Forelimb muscle (tissue), 1 donor: ENCODE measurements at regions not wholly inside any gene's neighbourhood (a gene's known extent, or its start where the extent isn't known, plus 50 kb on each side); places are given as distances from the start of the nearest gene placed in this dataset.
"Not testable (repeated sequence)": the region's sequence is repeated elsewhere in the genome, so short reads cannot be mapped to it uniquely, and the experiment has no call there.

Experiments used
- DNase-seq: peaks from one replicate; pipeline ENCODE4 v3.0.0-alpha.2; 2013; ENCODE audit warnings: low read depth

DNA sequence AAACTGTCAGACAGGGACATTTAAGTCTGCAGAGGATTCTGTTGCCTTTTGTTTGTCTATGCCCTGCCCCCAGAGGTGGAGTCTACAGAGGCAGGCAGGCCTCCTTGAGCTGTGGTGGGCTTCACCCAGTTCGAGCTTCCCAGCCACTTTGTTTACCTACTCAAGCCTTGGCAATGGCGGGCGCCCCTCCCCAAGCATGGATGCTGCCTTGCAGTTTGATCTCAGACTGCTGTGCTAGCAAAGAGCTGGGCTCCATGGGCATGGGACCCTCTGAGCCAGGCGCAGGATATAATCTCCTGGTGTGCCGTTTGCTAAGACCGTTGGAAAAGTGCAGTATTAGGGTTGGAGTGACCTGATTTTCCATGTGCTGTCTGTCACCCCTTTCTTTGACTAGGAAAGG lies 734.9 kb downstream of the TENT5A start:
- not testable (repeated sequence) for DNase-seq

DNA sequence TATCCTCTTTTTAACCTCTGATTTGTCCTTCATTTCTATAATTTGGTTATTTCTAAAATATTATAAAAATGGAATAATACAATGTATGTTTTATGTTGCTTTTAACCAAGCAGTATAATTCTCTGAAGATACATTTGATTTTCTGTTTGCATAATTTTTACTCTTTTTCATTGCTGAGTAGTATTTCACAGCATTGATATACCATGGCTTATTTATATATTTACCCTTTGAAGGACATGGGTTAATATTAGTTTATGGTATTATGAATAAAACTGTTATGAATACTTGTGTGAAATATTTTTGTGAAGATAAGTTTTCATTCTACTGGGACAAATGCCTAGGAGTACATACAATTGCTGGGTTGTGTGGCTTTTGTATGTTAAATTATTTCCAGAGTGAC lies 748.6 kb downstream of the TENT5A start:
- no peak for DNase-seq

DNA sequence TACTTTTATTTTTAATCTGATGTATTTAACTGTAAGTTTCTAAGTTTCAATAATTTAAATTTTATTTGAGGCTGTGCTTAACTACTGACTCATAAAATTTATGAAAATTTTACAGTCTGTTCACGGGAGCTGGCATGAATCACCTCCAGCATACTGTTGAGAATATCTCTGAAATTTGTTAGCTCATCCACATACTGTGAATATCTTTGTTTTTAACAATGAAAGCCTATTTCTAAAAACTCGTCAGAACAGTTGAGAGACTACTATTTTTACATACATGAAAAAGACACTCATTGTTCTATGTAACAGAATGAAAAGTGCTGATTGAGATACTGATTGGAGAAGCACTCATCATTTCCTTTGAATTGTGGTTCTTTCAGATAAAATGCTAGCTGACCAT lies 749.3 kb downstream of the TENT5A start:
- no peak for DNase-seq

DNA sequence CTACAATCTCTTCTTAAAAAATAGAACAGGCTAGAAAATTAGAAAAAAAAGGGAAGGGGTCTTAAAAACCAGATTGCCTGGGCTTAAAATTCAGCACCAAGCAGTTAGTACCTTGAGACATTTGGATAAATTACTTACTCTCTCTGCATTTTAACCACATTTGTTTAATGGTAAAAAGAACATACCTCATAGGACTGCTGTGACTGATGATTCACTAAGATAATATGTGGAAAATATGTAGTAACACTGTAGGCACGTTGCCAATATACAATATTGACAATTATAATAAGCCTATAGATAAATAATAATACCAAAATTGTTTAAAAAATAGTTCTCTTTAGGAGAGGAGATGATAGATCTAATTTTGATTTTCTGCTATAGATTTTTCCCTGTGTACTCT lies 750.4 kb downstream of the TENT5A start:
- no peak for DNase-seq

DNA sequence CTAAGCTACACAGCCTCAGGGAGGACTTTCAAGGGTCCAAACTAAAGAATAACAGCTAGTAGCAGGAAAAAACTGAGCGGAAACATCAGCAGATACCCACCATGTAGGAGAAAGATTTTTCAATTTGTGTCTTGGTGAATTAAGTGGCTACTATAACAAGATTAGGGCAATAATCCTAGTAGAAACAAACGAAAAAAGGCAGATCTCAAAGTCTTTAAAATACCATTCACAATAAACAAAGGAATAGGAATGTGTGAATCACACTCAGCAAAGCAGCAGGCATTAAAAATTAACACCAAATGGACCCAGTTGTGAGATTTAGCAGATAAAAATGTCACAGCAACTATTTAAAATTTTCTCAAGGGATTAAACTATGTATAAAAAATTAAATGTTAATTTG lies 761.2 kb downstream of the TENT5A start:
- DNase-seq: no peak

DNA sequence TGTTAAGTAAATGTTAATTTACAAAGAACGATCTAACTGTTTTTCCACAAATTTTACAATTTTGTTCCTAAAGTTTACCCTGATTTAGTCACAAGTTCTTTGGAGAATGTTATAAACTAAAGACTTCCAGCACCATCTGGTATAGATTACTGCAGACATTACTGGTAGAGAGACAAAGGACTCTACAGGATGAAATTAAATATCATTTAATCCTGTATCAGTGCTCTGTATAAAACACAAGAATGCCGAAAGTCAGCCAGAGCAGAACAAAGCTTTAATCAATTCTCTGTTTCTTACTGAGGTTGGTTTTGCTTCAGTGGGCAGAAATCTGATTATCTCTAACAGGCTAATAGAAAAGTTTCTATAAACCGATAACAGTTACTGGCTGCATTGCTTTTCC lies 763.6 kb downstream of the TENT5A start:
- DNase-seq: peak; percentile 26

DNA sequence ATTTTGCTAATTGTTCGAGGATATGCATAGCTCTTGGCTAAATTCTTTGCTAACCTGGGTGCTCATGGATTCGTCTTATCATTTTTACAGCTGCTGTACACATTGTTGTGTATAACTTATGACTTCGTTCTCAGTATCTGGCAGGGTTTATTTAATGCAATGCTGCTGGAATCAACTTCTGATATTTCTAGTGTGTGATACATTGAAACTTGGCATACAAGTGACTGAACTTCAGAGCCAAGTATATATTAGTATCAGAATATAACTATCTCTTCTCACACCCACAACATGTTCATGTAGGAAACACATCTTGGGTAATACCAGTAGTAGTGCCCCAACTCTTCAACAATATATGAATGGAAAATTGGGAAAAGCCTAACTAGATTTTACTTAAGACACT lies 764.2 kb downstream of the TENT5A start:
- DNase-seq: no peak

DNA sequence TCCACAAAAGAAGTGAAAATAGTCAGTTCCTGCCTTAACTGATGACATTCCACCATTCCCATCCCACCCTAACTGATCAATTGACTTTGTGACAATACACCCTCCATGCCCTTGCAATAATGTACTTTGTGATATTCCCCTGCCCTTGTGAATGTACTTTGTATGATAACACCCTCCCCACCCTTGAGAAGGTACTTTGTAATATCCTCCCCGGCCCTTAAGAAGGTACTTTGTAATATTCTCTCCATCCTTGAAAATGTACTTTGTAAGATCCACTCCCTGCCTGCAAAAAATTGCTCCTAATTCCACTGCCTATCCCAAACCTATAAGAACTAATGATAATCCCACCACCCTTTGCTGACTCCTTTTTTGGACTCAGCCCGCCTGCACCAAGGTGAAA lies 771.3 kb downstream of the TENT5A start:
- not testable (repeated sequence) for DNase-seq

DNA sequence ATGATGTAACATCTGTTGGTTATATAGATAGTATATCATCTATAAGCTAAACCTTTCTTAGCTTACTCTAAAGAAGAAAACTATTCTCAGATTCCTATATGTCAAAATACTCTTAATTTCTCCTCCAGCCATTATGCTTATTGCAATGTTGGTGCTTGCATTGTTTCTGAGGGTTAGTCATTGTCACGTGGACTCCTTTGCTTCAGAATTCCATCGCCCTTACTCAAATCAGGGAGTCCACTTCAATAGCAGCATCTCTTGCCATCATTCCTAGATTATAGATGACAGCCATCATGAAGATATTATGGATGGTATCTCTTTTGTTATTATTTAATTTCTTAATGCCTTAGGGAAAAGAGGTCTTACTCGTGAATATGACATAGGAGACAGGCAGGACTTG lies 776.1 kb downstream of the TENT5A start:
- no peak for DNase-seq

DNA sequence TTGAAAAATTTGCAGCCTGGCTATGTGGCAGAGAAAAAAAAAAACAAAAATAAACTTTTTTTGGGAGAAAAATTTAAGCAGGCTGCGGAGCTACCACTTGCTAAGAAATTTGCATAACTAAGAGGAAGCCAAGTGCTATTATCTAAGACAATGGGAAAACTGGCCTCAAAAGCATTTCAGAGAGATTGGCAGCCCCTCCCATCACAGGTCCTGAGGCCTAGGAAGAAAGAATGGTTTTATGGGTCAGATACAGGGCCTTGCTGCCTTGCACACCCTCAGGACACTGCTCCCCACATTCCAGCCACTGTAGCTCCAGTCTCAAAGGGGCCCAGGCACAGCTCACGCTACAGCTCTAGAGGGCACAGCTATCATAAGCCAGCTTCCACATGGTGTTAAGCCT lies 777.9 kb downstream of the TENT5A start:
- DNase-seq: no peak

DNA sequence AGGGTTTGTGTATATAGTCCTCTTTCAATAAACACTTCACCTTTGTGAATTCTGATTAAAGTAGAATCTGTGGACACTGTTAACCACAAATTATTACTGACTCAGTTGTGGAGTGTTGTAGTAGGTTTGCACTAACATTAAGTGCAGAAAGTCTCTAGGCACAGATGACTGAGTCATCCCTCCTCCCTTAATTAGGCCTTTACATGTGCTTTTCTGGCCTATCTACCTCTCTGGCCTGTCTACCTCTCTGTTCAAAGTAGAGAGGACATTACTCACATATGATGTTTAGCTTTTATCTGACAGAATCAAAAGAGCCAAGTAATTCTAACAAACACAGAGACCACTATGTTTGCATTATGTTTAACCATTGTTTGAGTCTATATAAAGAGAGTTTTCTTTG lies 783.0 kb downstream of the TENT5A start:
- no peak for DNase-seq

DNA sequence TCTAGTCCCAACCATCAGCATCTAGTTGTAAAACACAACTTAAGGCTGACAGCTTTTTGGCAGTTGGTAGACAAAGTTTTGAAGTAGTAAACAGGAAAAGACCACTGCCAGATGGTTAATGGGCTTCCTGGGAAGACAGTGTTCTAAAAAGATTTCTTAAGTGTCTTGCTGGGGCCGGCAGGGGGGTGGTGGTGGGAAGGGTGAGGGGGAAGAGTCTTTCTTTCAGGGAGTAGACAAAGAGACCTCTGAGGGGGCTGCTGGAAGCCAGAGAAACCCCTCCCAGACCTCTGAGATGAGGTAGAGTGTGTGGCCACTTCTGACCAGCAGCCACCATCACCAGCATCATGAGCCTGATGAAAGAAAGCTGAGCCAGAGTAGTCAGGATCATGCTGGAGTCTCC lies 784.9 kb downstream of the TENT5A start:
- no peak for DNase-seq

DNA sequence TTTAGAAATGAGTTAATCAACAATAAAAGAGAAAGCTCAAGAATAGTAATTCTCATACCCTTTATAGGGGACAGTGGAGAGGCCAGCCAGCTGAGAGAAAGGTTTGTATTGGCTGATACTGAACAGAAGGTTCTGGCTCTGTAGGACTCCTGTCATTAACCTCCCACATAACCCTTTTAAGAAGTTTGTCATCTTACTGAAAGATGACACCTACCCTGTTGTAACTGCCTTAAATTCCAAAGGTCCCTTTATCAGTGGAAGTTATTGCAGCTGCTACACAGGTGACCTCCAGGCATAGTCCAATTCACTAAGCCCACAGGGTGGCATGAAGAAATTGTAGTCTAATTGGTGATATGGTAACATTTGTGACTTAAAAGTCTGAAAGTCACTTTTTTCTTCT lies 790.1 kb downstream of the TENT5A start:
- DNase-seq: no peak

DNA sequence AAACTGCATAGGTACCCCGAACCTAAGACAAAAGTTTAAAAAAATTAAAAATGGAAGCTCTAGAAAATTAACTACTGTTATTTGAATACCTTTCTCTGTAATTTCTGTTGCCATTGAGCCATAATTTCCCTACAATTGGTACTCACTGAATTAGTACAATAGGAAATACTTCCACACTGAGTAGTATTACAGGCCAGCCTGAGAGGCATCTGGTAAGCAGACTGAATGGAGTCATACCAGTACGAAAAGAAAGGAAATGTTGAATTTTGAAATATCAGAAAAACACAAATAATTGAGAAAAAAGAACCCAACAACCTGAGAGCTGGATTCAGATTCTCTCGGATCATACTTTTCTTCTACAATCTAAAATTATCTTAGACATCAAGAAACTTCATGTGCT lies 791.3 kb downstream of the TENT5A start:
- no peak for DNase-seq

DNA sequence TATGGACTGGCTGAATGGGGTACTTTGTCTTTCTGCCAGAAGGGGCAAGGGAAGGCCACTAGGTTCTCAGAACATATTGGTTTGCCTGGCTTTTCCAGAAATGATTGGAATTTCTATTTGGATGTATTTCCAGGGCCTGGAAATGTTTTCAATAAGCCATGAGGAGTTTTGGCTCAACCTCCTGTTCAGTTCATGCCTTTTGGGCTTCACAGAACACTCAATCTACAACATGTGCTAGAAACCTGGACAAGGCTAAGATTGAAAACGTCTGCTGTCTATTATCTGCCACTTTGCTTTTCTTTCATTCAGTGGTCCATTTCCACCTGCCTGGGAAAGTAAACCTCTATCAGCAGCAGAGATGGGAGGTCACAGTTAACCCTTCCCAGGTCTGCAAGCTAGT lies 793.4 kb downstream of the TENT5A start:
- no peak for DNase-seq

DNA sequence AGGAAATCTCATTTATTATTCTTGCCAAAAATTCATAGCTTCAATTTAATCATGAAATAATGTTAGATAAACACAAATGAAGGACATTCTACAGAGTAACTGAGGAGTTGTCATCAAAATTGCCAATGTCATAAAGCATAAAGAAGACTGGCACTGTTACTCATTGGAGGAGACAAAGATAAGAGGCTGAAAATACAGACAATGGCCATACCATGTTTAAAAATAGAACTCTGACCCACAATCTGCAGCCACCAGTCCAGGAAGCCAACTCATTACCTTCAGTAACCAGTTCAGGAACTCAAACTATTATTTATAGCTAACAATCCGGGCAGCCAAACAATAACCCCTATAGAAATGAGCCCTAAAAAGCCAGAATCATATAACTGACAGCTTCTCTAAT lies 795.6 kb downstream of the TENT5A start:
- no peak for DNase-seq

DNA sequence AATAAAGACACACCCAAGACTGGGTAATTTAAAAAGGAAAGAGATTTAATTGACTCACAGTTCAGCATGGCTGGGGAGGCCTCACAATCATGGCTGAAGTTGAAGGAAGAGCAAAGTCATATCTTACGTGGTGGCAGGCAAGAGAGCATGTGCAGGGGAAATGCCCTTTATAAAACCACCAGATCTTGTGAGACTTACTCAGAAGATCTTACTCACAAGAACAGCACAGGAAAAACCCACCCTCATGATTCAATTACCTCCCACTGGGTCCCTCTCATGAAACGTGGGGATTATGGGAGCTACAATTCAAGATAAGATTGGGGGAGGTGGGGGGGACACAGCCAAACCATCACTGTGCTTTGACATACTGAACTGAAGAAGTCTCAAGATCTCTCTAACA lies 800.0 kb downstream of the TENT5A start:
- DNase-seq: not testable (repeated sequence)

DNA sequence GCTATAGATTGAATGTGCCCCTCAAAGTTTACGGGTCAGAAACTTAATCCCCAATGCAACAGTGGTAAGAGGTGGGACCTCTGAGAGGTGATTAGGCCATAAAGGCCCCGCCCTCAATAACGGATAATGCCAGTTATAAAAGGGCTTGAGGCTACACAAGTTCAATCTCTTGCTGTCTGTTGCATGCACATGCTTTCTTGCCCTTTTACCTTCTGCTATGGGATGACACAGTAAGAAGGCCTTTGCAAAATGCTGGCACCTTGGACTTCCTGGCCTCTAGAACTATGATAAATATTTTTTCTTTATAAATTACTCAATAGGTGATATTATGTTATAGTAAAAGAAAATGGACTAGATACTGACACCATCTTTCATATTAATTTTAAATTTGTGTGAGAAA lies 806.1 kb downstream of the TENT5A start:
- DNase-seq: no peak

DNA sequence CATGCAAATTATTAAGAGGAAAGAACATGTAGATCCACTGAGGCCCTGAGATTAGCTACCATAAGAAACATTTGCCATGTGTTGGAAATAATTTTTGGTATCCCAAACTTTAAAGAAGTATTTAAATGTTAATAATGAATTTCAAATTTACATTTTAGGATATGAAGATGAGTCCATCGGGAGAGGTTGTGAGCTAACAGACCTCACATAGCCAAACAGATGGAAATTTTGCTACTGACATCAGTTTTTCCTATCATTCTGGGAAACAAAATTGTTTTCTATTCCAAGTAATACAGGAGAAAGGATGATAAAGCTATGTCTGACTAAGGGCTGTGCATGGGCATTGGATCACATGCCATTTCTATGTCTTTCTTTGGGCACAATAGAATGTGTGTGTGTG lies 809.6 kb downstream of the TENT5A start:
- peak; percentile 89 for DNase-seq

DNA sequence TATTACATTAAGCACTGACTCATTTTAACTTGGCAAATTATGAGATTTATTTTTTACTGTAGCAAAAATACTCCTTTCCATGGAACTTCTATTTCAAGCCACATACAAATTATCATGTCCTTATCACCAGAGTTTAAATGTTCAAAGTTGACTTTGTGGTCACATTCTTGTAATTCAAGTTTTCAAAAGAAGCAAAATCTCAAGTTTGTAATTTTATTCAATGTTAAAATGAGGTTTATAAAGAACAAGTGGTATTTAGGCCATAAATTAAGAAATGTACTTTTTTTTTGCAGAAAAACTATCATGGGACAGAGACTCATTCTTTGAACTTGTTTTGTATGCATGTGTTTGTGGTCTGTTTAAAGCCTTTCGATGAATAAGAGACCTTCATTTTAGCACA lies 811.5 kb downstream of the TENT5A start:
- DNase-seq: no peak

DNA sequence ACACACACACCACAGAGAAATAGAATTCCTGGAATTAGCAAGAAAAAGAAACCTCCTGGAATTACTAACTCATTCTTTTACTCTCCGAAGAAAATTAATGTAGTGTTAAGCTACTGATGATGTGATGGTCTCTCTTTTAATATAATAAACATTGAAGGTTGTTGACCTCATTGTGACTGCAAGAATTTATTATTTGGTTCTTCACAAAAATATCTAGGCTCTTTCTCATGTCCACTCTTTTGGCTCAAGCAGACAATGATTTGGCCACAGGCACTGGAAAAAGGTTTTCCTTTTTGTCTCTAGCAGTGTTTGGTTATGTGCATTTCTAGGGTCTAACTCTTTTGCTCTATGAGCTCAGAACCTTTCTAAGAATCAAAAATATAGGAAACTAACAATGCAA lies 811.9 kb downstream of the TENT5A start:
- DNase-seq: peak; percentile 81

DNA sequence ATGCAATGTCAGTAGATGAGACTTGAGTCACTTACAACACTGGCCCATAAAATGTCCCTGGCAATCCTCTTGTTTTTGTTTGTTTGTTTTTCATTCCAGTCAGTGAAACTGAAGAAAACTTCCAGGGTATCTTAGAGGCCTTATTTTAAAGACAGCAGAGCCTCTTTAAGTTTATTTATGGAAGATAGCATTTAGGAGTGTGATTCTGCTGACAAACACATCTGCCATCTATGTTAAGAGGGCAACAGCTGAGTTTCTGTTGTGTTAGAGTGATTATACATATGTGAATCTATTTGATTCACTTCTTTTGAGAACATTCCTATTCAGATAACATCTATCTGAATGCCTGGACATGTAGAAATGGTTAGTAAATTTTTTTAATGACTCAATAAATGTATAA lies 812.6 kb downstream of the TENT5A start:
- no peak for DNase-seq

DNA sequence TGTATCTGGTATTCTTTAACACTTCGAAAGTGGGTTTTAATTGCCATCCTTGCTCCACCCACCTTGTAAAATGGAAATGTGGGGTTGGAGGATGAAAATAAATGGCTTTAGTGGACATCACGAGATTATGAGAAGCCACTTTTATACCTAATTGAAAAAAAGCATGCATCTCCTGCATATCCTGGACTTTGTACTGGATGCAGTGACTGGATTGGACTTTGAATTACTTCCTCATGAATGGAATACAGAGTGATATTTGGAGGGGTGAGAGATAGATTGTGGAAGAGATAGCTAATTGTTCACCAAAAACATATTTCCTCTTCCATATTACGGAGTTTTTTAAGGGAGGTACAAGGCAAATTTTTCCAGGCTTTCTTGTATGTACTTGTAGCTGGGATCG lies 813.0 kb downstream of the TENT5A start:
- DNase-seq: no peak

DNA sequence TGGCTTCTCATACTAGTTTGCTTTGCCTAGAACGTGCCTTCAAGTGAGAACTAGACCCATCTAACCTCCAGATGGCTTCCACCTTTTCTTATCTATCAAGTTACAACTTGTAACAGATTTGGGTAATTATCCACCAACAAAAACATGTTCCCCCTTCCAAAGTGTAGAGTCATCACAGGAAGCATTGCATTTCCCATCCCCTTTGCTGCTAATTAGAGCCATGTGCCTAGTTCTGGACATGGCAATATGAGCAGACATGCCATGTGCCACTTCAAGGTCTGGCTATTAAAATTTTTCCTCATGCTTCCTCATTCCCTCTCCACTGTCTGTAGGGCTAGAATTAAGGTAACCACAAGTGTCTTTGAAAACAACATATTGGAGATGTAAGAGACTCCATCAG lies 814.4 kb downstream of the TENT5A start:
- DNase-seq: no peak

DNA sequence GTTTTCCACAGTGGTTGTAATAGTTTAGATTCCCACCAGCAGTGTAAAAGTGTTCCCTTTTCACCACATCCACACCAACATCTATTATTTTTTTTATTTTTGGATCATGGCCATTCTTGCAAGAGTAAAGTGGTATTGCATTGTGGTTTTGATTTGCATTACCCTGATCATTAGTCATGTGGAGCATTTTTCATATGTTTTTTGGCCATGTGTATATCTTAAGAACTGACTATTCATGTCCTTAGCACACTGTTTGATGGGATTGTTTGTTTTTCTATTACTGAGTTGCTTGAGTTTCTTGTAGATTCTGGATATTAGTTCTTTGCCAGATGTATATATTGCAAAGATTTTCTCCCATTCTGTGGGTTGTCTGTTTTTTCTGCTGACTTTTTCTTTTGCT lies 820.1 kb downstream of the TENT5A start:
- no peak for DNase-seq
